ENCODE measurements at regions not wholly inside any gene's neighbourhood (a gene's known extent, or its start where the extent isn't known, plus 50 kb on each side); places are given as distances from the start of the nearest gene placed in this dataset.
"Not testable (repeated sequence)": the region's sequence is repeated elsewhere in the genome, so short reads cannot be mapped to it uniquely, and the experiment has no call there.

GRCh38 chr6:163860287-163861081, 446.0 kb downstream of the QKI start:
- Histone ChIP-seq H3K36me3 (ENCODE audit: control insufficient read depth in 1 of 2, insufficient read depth in 2 of 2, low read length in 2 of 2) (no peaks in the 10 kb centered on the region), H3K9me2 (ENCODE audit: insufficient read depth) (no peaks in the 10 kb centered on the region), H4K20me1 (ENCODE audit: insufficient read depth) (no peaks in the 10 kb centered on the region), H3K27ac (ENCODE audit: low read depth, low read length) (no peak overlapping the region), H3K4me2 (ENCODE audit: low read length) (no peak overlapping the region), H3K9me3 (ENCODE audit: control insufficient read depth in 1 of 2, insufficient read depth in 1 of 2, low read depth in 1 of 2, low read length in 2 of 2) (no peaks in the 10 kb centered on the region), H2AFZ (ENCODE audit: low read depth, low read length, poor library complexity, severe bottlenecking) (no peak overlapping the region), H3K4me1 (ENCODE audit: control insufficient read depth in 1 of 2, insufficient read depth in 2 of 2, low read length in 2 of 2) (no peaks in the 10 kb centered on the region), H3K27me3 (ENCODE audit: insufficient read depth, low read length) (no peaks in the 10 kb centered on the region), H3K79me2 (ENCODE audit: insufficient read depth, low read length) (no peaks in the 10 kb centered on the region), H3K4me3 (replicated peaks in 1 of 2; ENCODE audit: low read depth in 1 of 2, low read length in 2 of 2) (no peak overlapping the region), H3K9ac (ENCODE audit: low read length) (no peak overlapping the region)
- RAD21 ChIA-PET (ENCODE audit: low non-redundant PET in 1 of 2, low total read pairs in 2 of 2, uncharacterized antibody in 2 of 2, unreplicated experiment in 2 of 2): no interaction called here
- intact Hi-C loops (cut with micrococcal nuclease): no loop called here
- POLR2A ChIA-PET: no interaction called here
- DNase-seq (ENCODE audit: low read depth, low spot score): no peak
- BruUV-seq (replicated peaks): no TSS peak
- CTCF ChIA-PET: no interaction called here
- TF ChIP-seq JUND (IDR thresholded peaks at IDR 0.05) (no peak), EZH2 (IDR thresholded peaks at IDR 0.05) (no peak), POLR2A (IDR thresholded peaks at IDR 0.05; ENCODE audit: borderline replicate concordance, extremely low read depth, insufficient read depth, insufficient read length) (no peak), EGR1 (IDR thresholded peaks at IDR 0.05; ENCODE audit: low read depth) (no peak), RAD21 (IDR thresholded peaks at IDR 0.05; ENCODE audit: low read depth) (no peak), CEBPB (IDR thresholded peaks at IDR 0.05; ENCODE audit: low read depth) (no peak), YY1 (IDR thresholded peaks at IDR 0.05; ENCODE audit: extremely low read depth, insufficient replicate concordance, low read depth, low read length) (no peak), SRF (IDR thresholded peaks at IDR 0.05; ENCODE audit: low read depth) (no peak), ZBTB33 (IDR thresholded peaks at IDR 0.05; ENCODE audit: extremely low read depth, insufficient replicate concordance, low read length) (no peak), CTCF (IDR thresholded peaks at IDR 0.05 in 2 of 3, conservative IDR thresholded peaks at IDR 0.05 in 1 of 3; ENCODE audit: borderline replicate concordance in 1 of 3, insufficient read depth in 1 of 3, low read depth in 2 of 3, low read length in 2 of 3) (no peak), FOSL1 (IDR thresholded peaks at IDR 0.05; ENCODE audit: low read depth) (no peak), EZH2phosphoT487 (IDR thresholded peaks at IDR 0.05; ENCODE audit: borderline replicate concordance) (no peak), ZNF274 (IDR thresholded peaks at IDR 0.05; ENCODE audit: low read depth, low read length) (no peak)
- no peak for ATAC-seq

- H3K4me2 ChIP-seq (ENCODE audit: low read length); H3K9ac ChIP-seq (ENCODE audit: low read length); H3K9me3 ChIP-seq (ENCODE audit: control insufficient read depth in 1 of 2, insufficient read depth in 1 of 2, low read depth in 1 of 2, low read length in 2 of 2); DNase-seq (ENCODE audit: low read depth, low spot score); H3K9me2 ChIP-seq (ENCODE audit: insufficient read depth); H3K27ac ChIP-seq (ENCODE audit: low read depth, low read length); RAD21 ChIA-PET (ENCODE audit: low non-redundant PET in 1 of 2, low total read pairs in 2 of 2, uncharacterized antibody in 2 of 2, unreplicated experiment in 2 of 2); POLR2A ChIA-PET; H3K79me2 ChIP-seq (ENCODE audit: insufficient read depth, low read length); H3K27me3 ChIP-seq (ENCODE audit: insufficient read depth, low read length); H3K4me3 ChIP-seq (replicated peaks in 1 of 2; ENCODE audit: low read depth in 1 of 2, low read length in 2 of 2); H2AFZ ChIP-seq (ENCODE audit: low read depth, low read length, poor library complexity, severe bottlenecking); H3K4me1 ChIP-seq (ENCODE audit: control insufficient read depth in 1 of 2, insufficient read depth in 2 of 2, low read length in 2 of 2); ATAC-seq; H3K36me3 ChIP-seq (ENCODE audit: control insufficient read depth in 1 of 2, insufficient read depth in 2 of 2, low read length in 2 of 2); H4K20me1 ChIP-seq (ENCODE audit: insufficient read depth); BruUV-seq (replicated peaks); CTCF ChIA-PET: not testable (repeated sequence)
- intact Hi-C loops (cut with micrococcal nuclease): loop anchor here (5.0 kb wide), 1 partner anchor 933 kb away; no protein-coding TSS in a partner anchor
These were observed 444.4 kb downstream of the QKI start for GRCh38 chr6:163858870-163859269.
